ENCODE measurements at regions not wholly inside any gene's neighbourhood (a gene's known extent, or its start where the extent isn't known, plus 50 kb on each side); places are given as distances from the start of the nearest gene placed in this dataset.

GRCh38 chr9:81289622-81290021, 399.7 kb downstream of the TLE1 start:
- TF ChIP-seq EZH2phosphoT487 (IDR thresholded peaks at IDR 0.05; ENCODE audit: borderline replicate concordance) (no peak), CTCF (conservative IDR thresholded peaks at IDR 0.05; ENCODE audit: low read length) (no peak)

Measured in Loucy (cell line).